ENCODE measurements at regions not wholly inside any gene's neighbourhood (a gene's known extent, or its start where the extent isn't known, plus 50 kb on each side); places are given as distances from the start of the nearest gene placed in this dataset.

DNA sequence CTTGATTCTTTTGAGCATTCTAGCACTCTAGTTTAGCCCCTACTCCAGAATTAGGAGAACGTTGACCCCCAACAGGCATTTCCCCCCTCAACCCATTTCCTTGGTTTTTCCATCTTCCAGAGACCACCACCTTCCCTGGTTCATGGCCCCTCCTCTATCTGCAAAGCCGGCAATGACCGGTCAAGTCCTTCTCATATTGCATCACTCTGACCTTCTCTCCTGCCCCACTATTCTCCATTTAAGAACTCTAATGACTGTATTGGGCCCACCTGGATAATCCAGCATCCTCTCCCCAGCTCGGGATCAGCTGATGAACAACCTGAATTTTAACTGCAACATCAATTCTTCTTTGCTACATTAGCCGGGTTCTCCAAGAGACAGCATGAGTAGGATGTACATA lies 437.4 kb downstream of the NPHP4 start:
- TF ChIP-seq POLR2A (IDR thresholded peaks at IDR 0.05): no peak
- TF ChIP-seq, protein P1, sequence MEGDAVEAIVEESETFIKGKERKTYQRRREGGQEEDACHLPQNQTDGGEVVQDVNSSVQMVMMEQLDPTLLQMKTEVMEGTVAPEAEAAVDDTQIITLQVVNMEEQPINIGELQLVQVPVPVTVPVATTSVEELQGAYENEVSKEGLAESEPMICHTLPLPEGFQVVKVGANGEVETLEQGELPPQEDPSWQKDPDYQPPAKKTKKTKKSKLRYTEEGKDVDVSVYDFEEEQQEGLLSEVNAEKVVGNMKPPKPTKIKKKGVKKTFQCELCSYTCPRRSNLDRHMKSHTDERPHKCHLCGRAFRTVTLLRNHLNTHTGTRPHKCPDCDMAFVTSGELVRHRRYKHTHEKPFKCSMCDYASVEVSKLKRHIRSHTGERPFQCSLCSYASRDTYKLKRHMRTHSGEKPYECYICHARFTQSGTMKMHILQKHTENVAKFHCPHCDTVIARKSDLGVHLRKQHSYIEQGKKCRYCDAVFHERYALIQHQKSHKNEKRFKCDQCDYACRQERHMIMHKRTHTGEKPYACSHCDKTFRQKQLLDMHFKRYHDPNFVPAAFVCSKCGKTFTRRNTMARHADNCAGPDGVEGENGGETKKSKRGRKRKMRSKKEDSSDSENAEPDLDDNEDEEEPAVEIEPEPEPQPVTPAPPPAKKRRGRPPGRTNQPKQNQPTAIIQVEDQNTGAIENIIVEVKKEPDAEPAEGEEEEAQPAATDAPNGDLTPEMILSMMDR (IDR thresholded peaks at IDR 0.05): no peak

Data from prostate gland (tissue), 2 donors.